DMS53 (cell line): ENCODE measurements at regions not wholly inside any gene's neighbourhood (a gene's known extent, or its start where the extent isn't known, plus 50 kb on each side); places are given as distances from the start of the nearest gene placed in this dataset.
"Not testable (repeated sequence)": the region's sequence is repeated elsewhere in the genome, so short reads cannot be mapped to it uniquely, and the experiment has no call there.

Source experiments
- DNase-seq: peaks from one replicate; lab custom pipeline; 2025; lab: John Stamatoyannopoulos, UW

- DNase-seq, result not testable (repeated sequence)
Observed at GRCh38 chr3:110001905-110002304, 664.6 kb upstream of the DPPA4 start.

- DNase-seq, result no peak
Observed at GRCh38 chr3:110006913-110007312, 669.6 kb upstream of the DPPA4 start.

GRCh38 chr3:110015231-110015963, 678.1 kb upstream of the DPPA4 start:
- no peak for DNase-seq

- DNase-seq, result no peak
Observed at GRCh38 chr3:110016235-110016815, 679.0 kb upstream of the DPPA4 start.

GRCh38 chr3:110017304-110017703, 680.0 kb upstream of the DPPA4 start:
- DNase-seq, result no peak

- DNase-seq, result no peak
Observed at GRCh38 chr3:110021659-110022058, 684.3 kb upstream of the DPPA4 start.

GRCh38 chr3:110023022-110023421, 685.7 kb upstream of the DPPA4 start:
- not testable (repeated sequence) for DNase-seq

- DNase-seq, result no peak
Observed at GRCh38 chr3:110026421-110026820, 689.1 kb upstream of the DPPA4 start.

- DNase-seq, result no peak
Observed at GRCh38 chr3:110027446-110028080, 690.2 kb upstream of the DPPA4 start.

GRCh38 chr3:110031975-110032374, 694.6 kb upstream of the DPPA4 start:
- peak; percentile 8 for DNase-seq

GRCh38 chr3:110059431-110059830, 722.1 kb upstream of the DPPA4 start:
- DNase-seq, result no peak

GRCh38 chr3:110062716-110063115, 725.4 kb upstream of the DPPA4 start:
- no peak for DNase-seq

GRCh38 chr3:110063178-110063577, 725.8 kb upstream of the DPPA4 start:
- DNase-seq, result no peak

GRCh38 chr3:110066206-110066605, 728.9 kb upstream of the DPPA4 start:
- no peak for DNase-seq

- no peak for DNase-seq
Observed at GRCh38 chr3:110067527-110067926, 730.2 kb upstream of the DPPA4 start.

GRCh38 chr3:110069761-110070160, 732.4 kb upstream of the DPPA4 start:
- DNase-seq, result no peak

GRCh38 chr3:110070161-110070916, 733.0 kb upstream of the DPPA4 start:
- peak; percentile 18 for DNase-seq

GRCh38 chr3:110074095-110074494, 736.7 kb upstream of the DPPA4 start:
- DNase-seq, result no peak

GRCh38 chr3:110077093-110077492, 739.7 kb upstream of the DPPA4 start:
- DNase-seq, result no peak

- DNase-seq, result no peak
Observed at GRCh38 chr3:110093411-110093810, 756.1 kb upstream of the DPPA4 start.

GRCh38 chr3:110093812-110094401, 756.6 kb upstream of the DPPA4 start:
- DNase-seq, result no peak

GRCh38 chr3:110099711-110100110, 762.4 kb upstream of the DPPA4 start:
- no peak for DNase-seq
